ENCODE measurements at regions not wholly inside any gene's neighbourhood (a gene's known extent, or its start where the extent isn't known, plus 50 kb on each side); places are given as distances from the start of the nearest gene placed in this dataset.

- no peak overlapping the region for H3K4me3 ChIP-seq (ENCODE audit: low read depth, low read length)
- DNase-seq (ENCODE audit: low read depth) = no peak
- no peak for TF ChIP-seq CTCF (IDR thresholded peaks at IDR 0.05; ENCODE audit: control insufficient read depth, extremely low read depth, insufficient read depth)
These were observed 184.5 kb upstream of the MARCKS start for GRCh38 chr6:113672491-113673149.

GRCh38 chr6:113674075-113674474, 183.1 kb upstream of the MARCKS start:
- TF ChIP-seq CTCF (IDR thresholded peaks at IDR 0.05; ENCODE audit: control insufficient read depth, extremely low read depth, insufficient read depth) = no peak
- H3K4me3 ChIP-seq (ENCODE audit: low read depth, low read length) = no peak overlapping the region
- DNase-seq (ENCODE audit: low read depth) = peak; percentile 35

- no peak overlapping the region for H3K4me3 ChIP-seq (ENCODE audit: low read depth, low read length)
- TF ChIP-seq CTCF (IDR thresholded peaks at IDR 0.05; ENCODE audit: control insufficient read depth, extremely low read depth, insufficient read depth) = no peak
- no peak for DNase-seq (ENCODE audit: low read depth)
These were observed 181.1 kb upstream of the MARCKS start for GRCh38 chr6:113676057-113676456.

- no peak for TF ChIP-seq CTCF (IDR thresholded peaks at IDR 0.05; ENCODE audit: control insufficient read depth, extremely low read depth, insufficient read depth)
- no peak overlapping the region for H3K4me3 ChIP-seq (ENCODE audit: low read depth, low read length)
- DNase-seq (ENCODE audit: low read depth) = no peak
These were observed 180.2 kb upstream of the MARCKS start for GRCh38 chr6:113676968-113677367.

- H3K4me3 ChIP-seq (ENCODE audit: low read depth, low read length) = no peak overlapping the region
- TF ChIP-seq CTCF (IDR thresholded peaks at IDR 0.05; ENCODE audit: control insufficient read depth, extremely low read depth, insufficient read depth) = no peak
- DNase-seq (ENCODE audit: low read depth) = no peak
These were observed 178.1 kb upstream of the MARCKS start for GRCh38 chr6:113679051-113679450.

GRCh38 chr6:113680301-113680700, 176.8 kb upstream of the MARCKS start:
- H3K4me3 ChIP-seq (ENCODE audit: low read depth, low read length) = no peak overlapping the region
- no peak for DNase-seq (ENCODE audit: low read depth)
- no peak for TF ChIP-seq CTCF (IDR thresholded peaks at IDR 0.05; ENCODE audit: control insufficient read depth, extremely low read depth, insufficient read depth)

- DNase-seq (ENCODE audit: low read depth) = no peak
- H3K4me3 ChIP-seq (ENCODE audit: low read depth, low read length) = no peak overlapping the region
- no peak for TF ChIP-seq CTCF (IDR thresholded peaks at IDR 0.05; ENCODE audit: control insufficient read depth, extremely low read depth, insufficient read depth)
These were observed 173.2 kb upstream of the MARCKS start for GRCh38 chr6:113683968-113684367.
